H7 (cell line): ENCODE measurements at regions not wholly inside any gene's neighbourhood (a gene's known extent, or its start where the extent isn't known, plus 50 kb on each side); places are given as distances from the start of the nearest gene placed in this dataset.
"Not testable (repeated sequence)": the region's sequence is repeated elsewhere in the genome, so short reads cannot be mapped to it uniquely, and the experiment has no call there.

Source experiments
- DNase-seq: peaks from one replicate; pipeline ENCODE4 v3.0.0; 2012
- H3K27me3 ChIP-seq: 2 replicates; pipeline ENCODE4 v1.6.0; 2011; ENCODE audit warnings: mild to moderate bottlenecking, low read length; ENCODE audit not compliant: control insufficient read depth, insufficient read depth
- H3K36me3 ChIP-seq: replicated peaks from 2 replicates; pipeline ENCODE4 v1.5.1; 2011; ENCODE audit warnings: low read length; ENCODE audit not compliant: control insufficient read depth, insufficient read depth
- H3K4me3 ChIP-seq: 2 replicates; pipeline ENCODE4 v1.5.1; 2011; ENCODE audit warnings: low read depth, mild to moderate bottlenecking, control low read depth, low read length, moderate library complexity; ENCODE audit not compliant: insufficient read depth

GRCh38 chr6:28809947-28810658 lies 113.7 kb downstream of the TRIM27 start:
- peak overlapping the region; percentile 31; the same call in 1 of the 2 replicates for H3K4me3 ChIP-seq
- peaks cover 83% of the 10 kb centered on the region for H3K27me3 ChIP-seq
- no peak for DNase-seq
- no peaks in the 10 kb centered on the region for H3K36me3 ChIP-seq

- peaks cover 87% of the 10 kb centered on the region for H3K27me3 ChIP-seq
- no peak overlapping the region for H3K4me3 ChIP-seq
- H3K36me3 ChIP-seq, result no peaks in the 10 kb centered on the region
- DNase-seq, result no peak
These were observed 113.1 kb downstream of the TRIM27 start for GRCh38 chr6:28810659-28811053.

GRCh38 chr6:28811873-28812272 lies 111.9 kb downstream of the TRIM27 start:
- Histone ChIP-seq H3K36me3 (no peaks in the 10 kb centered on the region), H3K4me3 (no peak overlapping the region), H3K27me3 (peaks cover 91% of the 10 kb centered on the region)
- DNase-seq, result peak; percentile 29

DNA sequence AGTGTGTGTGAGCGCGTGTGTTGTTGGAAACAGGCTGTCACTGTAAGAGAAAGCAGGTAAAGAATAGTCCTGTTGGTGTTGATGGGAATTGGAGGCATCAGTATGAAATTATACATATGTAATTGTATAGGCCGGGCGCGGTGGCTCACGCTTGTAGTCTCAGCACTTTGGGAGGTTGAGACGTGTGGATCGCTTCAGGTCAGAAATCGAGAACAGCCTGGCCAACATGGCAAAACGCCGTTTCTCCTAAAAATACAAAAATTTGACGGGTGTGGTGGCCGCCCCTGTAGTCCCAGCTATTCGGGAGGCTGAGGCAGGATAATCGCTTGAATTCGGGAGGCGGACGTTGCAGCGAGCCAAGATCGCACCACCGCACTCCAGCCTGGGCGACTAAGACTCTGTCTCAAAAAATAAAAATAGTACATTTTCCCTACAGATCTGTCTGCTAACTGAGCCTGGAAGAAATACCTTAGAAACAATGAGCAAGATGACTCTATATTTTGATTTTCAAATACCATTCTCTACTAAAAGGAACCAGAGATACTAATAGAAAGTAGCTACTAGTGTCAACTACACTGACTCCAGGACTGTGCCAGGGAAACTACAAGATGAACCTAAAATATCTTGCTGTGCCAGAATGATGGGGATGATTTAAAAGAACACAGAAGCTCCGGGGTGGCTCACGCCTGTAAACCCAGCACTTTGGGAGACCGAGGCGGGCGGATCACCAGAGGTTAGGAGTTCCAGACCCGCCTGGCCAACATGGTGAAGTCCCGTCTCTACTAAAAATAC lies 110.8 kb downstream of the TRIM27 start:
- Histone ChIP-seq H3K27me3 (peaks cover 100% of the 10 kb centered on the region), H3K36me3 (no peaks in the 10 kb centered on the region), H3K4me3 (no peak overlapping the region)
- DNase-seq, result no peak

DNA sequence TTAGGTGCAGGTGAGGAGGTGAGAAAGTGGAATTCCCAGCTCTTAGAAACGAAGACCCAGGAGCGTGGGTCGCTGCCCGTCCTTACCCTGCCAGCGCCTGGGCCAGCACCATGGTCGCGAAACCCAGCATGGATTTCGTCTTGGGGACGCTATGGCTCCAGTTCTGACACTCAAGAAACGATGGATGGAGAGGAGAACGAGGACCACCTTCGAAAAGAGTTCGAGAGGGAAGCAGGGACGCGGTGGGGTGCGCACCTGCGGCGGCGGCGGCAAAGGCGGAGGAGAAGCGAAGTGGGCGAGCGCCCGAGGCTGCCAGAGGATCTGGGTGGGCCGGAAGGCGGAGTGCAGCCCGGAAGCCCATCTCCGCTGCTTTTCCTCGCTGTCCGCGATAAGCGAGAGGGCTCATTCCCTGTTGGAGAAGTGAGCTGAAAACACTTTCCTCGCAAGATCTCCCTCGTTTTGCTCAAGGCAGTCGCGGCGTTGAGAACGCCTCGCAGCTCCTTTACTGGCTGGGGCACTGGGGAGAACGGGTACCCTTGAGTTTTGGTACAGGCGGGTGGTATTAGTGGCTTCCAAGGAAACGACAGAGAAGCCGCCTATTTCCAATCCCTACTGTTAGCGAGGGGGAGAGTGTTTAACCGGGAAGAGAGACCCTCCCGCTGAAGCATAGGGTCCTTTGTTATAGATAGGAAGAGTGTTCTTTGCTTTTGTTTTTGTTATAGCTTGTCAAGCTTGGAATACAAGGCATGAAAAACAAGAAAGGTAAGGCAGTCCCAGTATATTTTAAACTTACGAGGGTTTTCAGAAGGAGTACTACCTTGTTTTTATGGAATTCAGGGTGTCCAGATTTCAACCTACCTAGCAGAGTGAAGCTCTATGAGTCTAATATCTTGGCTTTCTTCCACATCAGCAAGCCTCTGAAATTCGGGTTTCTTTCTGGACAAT lies 109.5 kb downstream of the TRIM27 start:
- DNase-seq, result peak; percentile 56
- Histone ChIP-seq H3K4me3 (peak overlapping the region; percentile 37), H3K36me3 (no peaks in the 10 kb centered on the region), H3K27me3 (peaks cover 99% of the 10 kb centered on the region)

DNA sequence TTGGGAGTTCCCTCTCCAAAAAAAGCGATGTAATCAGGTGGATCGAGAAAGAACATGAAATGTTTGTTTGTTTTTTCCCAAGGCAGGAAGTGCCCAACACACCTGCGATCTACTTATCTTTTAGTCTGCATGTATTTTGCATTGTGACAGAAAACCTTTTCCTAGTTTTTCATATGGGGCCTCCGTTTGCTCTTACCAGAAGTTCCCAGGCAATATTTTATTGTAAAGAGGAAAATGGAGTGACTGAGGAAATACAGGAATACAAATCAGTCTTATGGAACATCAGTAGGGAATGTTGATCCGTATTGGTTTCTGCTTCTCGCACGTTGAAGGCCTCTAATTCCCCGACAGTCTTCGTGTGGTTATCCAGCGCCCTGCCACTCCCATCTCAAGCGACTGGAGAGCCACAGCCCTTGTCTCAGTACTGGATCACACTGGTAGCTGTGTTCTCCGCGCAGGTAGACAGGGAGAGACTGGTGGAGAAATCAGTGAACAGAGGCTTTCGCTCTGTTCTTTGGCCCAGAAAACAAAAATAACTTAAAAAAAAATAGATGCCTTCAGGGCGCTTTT lies 107.4 kb downstream of the TRIM27 start:
- H3K36me3 ChIP-seq, result no peaks in the 10 kb centered on the region
- peaks cover 94% of the 10 kb centered on the region for H3K27me3 ChIP-seq
- no peak for DNase-seq
- peak overlapping the region; percentile 27; the same call in 1 of the 2 replicates for H3K4me3 ChIP-seq

- peak; percentile 47 for DNase-seq
- Histone ChIP-seq H3K27me3 (peaks cover 92% of the 10 kb centered on the region), H3K4me3 (peak overlapping the region; percentile 27)
These were observed 106.6 kb downstream of the TRIM27 start for GRCh38 chr6:28816909-28817807.

GRCh38 chr6:28817808-28818145 lies 106.0 kb downstream of the TRIM27 start:
- no peak for DNase-seq
- Histone ChIP-seq H3K27me3 (peaks cover 89% of the 10 kb centered on the region), H3K36me3 (no peaks in the 10 kb centered on the region), H3K4me3 (peak overlapping the region; percentile 20; the same call in 1 of the 2 replicates)

More at GRCh38 chr6:28816909-28817807, 106.6 kb downstream of the TRIM27 start:
- H3K36me3 ChIP-seq, result no peaks in the 10 kb centered on the region

DNA sequence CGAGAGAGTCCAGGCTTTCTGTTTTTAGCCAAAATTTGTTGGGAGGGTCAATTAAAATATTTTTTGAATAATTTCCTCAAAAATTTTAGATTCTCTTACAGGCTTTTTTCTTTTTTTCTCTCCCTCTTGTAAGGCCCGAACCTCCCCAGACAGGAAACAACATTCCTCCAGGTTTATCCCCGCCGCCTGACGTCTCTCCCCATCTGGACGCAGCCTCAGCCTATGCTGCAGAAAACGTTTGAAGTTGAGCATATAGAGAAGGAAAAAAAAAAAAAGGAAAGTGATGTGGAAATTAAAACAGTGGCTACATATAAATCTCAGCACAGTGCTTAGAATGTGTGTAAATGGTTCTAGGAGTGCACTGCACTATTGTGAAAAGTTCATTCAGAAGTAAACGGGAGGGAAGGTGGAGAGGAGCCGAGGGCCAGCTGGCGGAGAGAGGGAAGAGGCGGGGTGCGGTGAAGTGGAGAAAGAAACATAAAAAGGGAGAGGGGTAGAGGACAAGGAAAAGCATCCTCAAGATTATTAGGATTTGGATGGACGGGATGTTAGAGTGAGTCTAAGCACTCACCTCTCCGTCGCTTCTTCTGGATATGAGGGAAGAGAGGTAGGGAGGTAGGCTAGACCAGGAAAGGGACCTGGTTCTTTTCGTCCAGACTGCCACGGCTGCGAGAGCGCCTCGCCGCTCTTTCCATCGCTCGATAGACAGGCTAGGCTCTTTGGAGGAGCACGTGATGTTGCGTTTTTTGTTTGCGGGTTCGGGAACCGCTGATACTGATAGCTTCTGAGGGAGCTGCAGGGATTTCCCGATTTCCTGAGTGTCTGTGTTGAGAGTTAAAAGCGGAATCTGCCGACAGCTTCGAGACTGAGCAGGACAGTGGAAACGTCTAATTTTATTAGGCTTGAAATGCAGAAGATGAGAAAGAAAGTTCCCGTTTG lies 98.7 kb downstream of the TRIM27 start:
- peaks cover 80% of the 10 kb centered on the region for H3K27me3 ChIP-seq
- DNase-seq, result peak; percentile 30
- peak overlapping the region; percentile 11; the same call in 1 of the 2 replicates for H3K4me3 ChIP-seq
- H3K36me3 ChIP-seq, result no peaks in the 10 kb centered on the region

DNA sequence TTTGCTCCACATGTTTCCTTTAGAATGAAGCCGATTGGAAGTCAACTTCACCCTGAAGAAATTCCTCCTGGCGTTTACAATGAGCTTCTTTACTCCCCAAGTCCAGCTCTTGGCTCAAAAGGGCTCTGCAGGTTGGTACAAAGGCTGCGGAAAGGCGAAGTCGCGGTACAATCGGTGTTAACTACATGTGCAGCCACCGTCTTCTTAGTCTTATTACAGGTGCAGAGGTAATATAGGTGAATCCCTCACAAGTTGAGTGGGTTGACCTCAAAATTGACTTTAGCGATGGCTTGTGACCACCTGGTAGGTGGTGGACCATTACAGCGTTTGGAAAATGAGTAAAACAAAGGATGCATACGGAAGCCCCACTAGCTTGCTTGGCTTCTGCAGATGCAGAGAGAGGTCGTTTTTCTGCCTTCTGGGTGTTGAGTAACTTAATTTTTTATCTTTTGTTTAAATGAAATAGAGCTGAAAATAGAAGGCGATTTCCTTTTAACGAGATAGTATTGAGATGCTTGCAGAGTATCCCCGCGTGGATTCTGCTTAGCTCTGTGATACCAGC lies 98.0 kb downstream of the TRIM27 start:
- H3K4me3 ChIP-seq, result peak overlapping the region; percentile 11; the same call in 1 of the 2 replicates
- H3K27me3 ChIP-seq, result peaks cover 74% of the 10 kb centered on the region
- DNase-seq, result no peak
- H3K36me3 ChIP-seq, result no peaks in the 10 kb centered on the region

DNA sequence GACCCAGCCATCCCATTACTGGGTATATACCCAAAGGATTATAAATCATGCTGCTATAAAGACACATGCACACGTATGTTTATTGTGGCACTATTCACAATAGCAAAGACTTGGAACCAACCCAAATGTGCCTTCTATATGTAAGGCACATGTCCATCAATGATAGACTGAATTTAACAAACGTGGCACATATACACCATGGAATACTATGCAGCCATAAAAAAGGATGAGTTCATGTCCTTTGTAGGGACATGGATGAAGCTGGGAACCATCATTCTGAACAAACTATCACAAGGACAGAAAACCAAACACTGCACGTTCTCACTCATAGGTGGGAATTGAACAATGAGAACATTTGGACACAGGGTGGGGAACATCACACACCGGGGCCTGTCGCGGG lies 92.1 kb downstream of the TRIM27 start:
- peaks cover 25% of the 10 kb centered on the region for H3K27me3 ChIP-seq
- not testable (repeated sequence) for DNase-seq

DNA sequence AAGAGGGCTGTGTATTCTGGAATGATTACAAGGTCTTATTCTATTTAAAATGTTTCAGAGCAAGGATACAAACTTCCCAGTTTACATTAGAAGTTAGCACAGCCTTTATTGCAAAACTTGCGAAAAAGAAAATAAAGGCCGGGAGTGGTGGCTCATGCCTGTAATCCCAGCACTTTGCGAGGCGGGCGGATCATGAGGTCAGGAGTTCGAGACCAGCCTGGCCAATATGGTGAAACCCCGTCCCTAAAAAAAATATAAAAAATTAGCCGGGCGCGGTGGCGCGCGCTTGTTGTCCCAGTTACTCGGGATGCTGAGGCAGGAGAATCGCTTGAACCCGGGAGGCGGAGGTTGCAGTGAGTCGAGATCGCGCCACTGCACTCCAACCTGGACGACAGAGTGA lies 87.1 kb downstream of the TRIM27 start:
- not testable (repeated sequence) for H3K27me3 ChIP-seq, H3K4me3 ChIP-seq, DNase-seq, H3K36me3 ChIP-seq

More for the DNA sequence above, 92.1 kb downstream of the TRIM27 start:
- H3K36me3 ChIP-seq, H3K4me3 ChIP-seq: not testable (repeated sequence)
